ENCODE measurements at regions not wholly inside any gene's neighbourhood (a gene's known extent, or its start where the extent isn't known, plus 50 kb on each side); places are given as distances from the start of the nearest gene placed in this dataset.

GRCh38 chr1:94362466-94363058 lies 55.6 kb upstream of the ABCD3 start:
- no peak for TF ChIP-seq CTCF (IDR thresholded peaks at IDR 0.05)
- TF ChIP-seq EP300 (IDR thresholded peaks at IDR 0.05): no peak

All from suprapubic skin (tissue), 3 donors.